Nephron (organoid): ENCODE measurements at regions not wholly inside any gene's neighbourhood (a gene's known extent, or its start where the extent isn't known, plus 50 kb on each side); places are given as distances from the start of the nearest gene placed in this dataset.
A peak's percentile ranks its signal among the peaks of the same experiment; 100 is the strongest.

ENCODE experiments used
- H3K27ac Mint-ChIP-seq, 3 experiments: 2 replicates each; pipeline ENCODE4 v1.8.0; 2020; ENCODE audit warnings: mixed read lengths in 3 of 3, mild to moderate bottlenecking in 2 of 3, moderate library complexity in 1 of 3
- H3K27me3 Mint-ChIP-seq: 2 replicates; pipeline ENCODE4 v1.8.0; 2021; ENCODE audit warnings: low read depth, mild to moderate bottlenecking, moderate library complexity, mixed read lengths
- H3K36me3 Mint-ChIP-seq: 2 replicates; pipeline ENCODE4 v1.8.0; 2020; ENCODE audit warnings: low read depth, mixed read lengths
- H3K4me1 Mint-ChIP-seq: 2 replicates; pipeline ENCODE4 v1.8.0; 2020; ENCODE audit warnings: mixed read lengths
- H3K4me3 Mint-ChIP-seq, 3 experiments: 2 replicates each; pipeline ENCODE4 v1.8.0; 2020; ENCODE audit warnings: mild to moderate bottlenecking in 3 of 3, mixed read lengths in 3 of 3, moderate library complexity in 2 of 3
- H3K9me3 Mint-ChIP-seq: 2 replicates; pipeline ENCODE4 v1.8.0; 2020; ENCODE audit warnings: mixed read lengths
- TF ChIP-seq, protein P1 (sequence below), 3 experiments: fragments of 200-600 bp; sonication (generic); IDR thresholded peaks; one replicate each; pipeline ENCODE4 v1.5.0; 2021; ENCODE audit warnings: antibody characterized with exemption in 3 of 3; ENCODE audit not compliant: unreplicated experiment in 3 of 3

GRCh38 chr6:104409913-104410312 is 449.8 kb downstream of the HACE1 start:
- Mint-ChIP-seq H3K4me3 (no peak overlapping the region), H3K4me1 (no peaks in the 10 kb centered on the region), H3K27ac (no peak overlapping the region), H3K27me3 (no peaks in the 10 kb centered on the region), H3K36me3 (no peaks in the 10 kb centered on the region), H3K9me3 (no peaks in the 10 kb centered on the region)
- TF ChIP-seq, protein P1, sequence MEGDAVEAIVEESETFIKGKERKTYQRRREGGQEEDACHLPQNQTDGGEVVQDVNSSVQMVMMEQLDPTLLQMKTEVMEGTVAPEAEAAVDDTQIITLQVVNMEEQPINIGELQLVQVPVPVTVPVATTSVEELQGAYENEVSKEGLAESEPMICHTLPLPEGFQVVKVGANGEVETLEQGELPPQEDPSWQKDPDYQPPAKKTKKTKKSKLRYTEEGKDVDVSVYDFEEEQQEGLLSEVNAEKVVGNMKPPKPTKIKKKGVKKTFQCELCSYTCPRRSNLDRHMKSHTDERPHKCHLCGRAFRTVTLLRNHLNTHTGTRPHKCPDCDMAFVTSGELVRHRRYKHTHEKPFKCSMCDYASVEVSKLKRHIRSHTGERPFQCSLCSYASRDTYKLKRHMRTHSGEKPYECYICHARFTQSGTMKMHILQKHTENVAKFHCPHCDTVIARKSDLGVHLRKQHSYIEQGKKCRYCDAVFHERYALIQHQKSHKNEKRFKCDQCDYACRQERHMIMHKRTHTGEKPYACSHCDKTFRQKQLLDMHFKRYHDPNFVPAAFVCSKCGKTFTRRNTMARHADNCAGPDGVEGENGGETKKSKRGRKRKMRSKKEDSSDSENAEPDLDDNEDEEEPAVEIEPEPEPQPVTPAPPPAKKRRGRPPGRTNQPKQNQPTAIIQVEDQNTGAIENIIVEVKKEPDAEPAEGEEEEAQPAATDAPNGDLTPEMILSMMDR (IDR thresholded peaks at IDR 0.05; ENCODE audit: unreplicated experiment in 3 of 3) = no peak

- TF ChIP-seq, protein P1 (IDR thresholded peaks at IDR 0.05; ENCODE audit: unreplicated experiment in 3 of 3) = no peak
- H3K4me3 Mint-ChIP-seq = no peak overlapping the region
Observed at GRCh38 chr6:104407957-104408356, 451.8 kb downstream of the HACE1 start.

DNA sequence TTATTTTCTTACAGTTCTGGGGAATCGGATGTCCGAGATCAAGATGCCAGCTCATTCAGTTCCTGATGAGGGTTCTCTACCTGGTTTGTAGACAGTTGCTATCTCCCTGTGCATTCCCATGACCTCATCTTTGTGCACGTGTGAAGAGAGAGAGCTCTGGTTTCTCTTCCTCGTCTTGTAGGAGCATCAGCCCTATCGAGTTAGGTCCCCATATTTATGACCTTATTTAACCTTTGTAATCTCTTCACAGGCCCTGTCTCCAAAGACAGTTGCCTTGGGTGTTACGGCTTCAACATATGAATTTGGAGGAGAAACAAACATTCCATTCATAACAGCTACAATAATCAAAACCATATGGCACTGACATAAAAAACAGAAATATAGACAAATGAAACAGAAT is 455.3 kb downstream of the HACE1 start:
- Mint-ChIP-seq H3K27ac (peak overlapping the region in 1 of 3 experiments; percentile 67), H3K4me1 (peaks cover 4% of the 10 kb centered on the region), H3K36me3 (no peaks in the 10 kb centered on the region), H3K27me3 (no peaks in the 10 kb centered on the region), H3K4me3 (no peak overlapping the region), H3K9me3 (no peaks in the 10 kb centered on the region)
- TF ChIP-seq, protein P1 (IDR thresholded peaks at IDR 0.05; ENCODE audit: unreplicated experiment in 3 of 3) = no peak

More at GRCh38 chr6:104407957-104408356, 451.8 kb downstream of the HACE1 start:
- Mint-ChIP-seq H3K4me1 (peaks cover 4% of the 10 kb centered on the region), H3K36me3 (no peaks in the 10 kb centered on the region), H3K9me3 (no peaks in the 10 kb centered on the region), H3K27me3 (no peaks in the 10 kb centered on the region), H3K27ac (no peak overlapping the region)

DNA sequence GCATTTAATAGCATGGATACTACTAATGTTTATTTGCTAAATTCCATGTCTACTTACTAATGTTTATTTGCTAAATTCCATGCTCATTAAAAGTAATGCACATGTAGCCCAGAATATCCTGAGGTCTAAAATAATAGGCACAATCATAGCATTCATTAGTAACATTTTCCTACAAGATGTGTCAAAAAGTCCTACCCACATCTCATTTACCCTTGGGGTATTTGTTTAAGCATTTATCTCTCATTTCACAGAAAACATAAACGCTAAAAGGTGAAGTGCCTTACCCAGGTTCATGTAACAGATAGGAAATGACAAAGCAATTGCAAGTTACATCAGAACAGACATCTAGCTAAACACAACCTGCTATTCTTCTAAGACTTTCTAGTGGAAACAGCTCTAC is 457.1 kb downstream of the HACE1 start:
- no peaks in the 10 kb centered on the region for H3K9me3 Mint-ChIP-seq

DNA sequence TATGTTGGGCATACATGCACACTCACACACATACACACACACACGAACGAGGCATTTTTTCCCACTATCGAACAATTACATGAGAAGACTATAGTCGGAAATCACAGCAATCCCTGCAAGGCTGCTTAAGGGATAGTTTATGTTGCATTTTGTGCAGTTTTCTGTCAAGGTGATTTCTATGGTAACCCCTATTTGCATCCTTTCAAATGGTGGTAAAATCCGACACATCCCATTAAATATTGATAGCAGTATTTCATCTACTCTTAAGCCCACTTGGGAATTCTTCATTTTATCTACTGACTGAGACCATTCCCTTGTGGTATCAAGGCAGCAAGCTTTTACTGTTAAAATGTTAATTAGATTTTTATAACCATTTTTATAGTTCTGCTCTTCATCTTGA is 457.8 kb downstream of the HACE1 start:
- Mint-ChIP-seq H3K36me3 (no peaks in the 10 kb centered on the region), H3K27me3 (no peaks in the 10 kb centered on the region), H3K9me3 (no peaks in the 10 kb centered on the region), H3K4me1 (peaks cover 4% of the 10 kb centered on the region), H3K4me3 (no peak overlapping the region), H3K27ac (no peak overlapping the region)
- TF ChIP-seq, protein P1 (IDR thresholded peaks at IDR 0.05; ENCODE audit: unreplicated experiment in 3 of 3) = no peak

More for the DNA sequence above, 457.1 kb downstream of the HACE1 start:
- no peaks in the 10 kb centered on the region for H3K27me3 Mint-ChIP-seq
- H3K4me3 Mint-ChIP-seq = no peak overlapping the region
- H3K27ac Mint-ChIP-seq = no peak overlapping the region
- TF ChIP-seq, protein P1 (IDR thresholded peaks at IDR 0.05; ENCODE audit: unreplicated experiment in 3 of 3) = no peak
- no peaks in the 10 kb centered on the region for H3K36me3 Mint-ChIP-seq
- H3K4me1 Mint-ChIP-seq = peaks cover 4% of the 10 kb centered on the region

DNA sequence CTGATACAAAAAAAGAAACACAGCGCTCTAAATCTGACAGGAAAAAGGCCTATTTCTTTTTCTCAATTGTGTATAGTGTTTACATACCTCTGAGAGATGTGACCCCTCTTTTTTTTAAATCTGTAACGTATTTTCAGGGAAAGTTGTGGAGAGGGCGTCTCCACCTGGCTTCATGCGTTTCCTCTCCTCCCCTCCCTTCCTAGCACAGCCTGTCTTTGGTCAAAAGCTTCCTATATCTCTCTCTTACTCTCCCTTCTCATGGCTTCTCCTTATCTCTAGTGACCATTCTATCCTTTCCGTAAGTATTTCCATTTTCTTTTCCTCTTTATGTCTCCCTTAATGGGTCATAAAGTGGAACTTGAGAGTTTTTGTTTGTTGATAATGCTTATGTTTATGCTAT is 458.9 kb downstream of the HACE1 start:
- H3K27me3 Mint-ChIP-seq = no peaks in the 10 kb centered on the region

More for the DNA sequence above, 458.9 kb downstream of the HACE1 start:
- Mint-ChIP-seq H3K4me3 (no peak overlapping the region), H3K27ac (no peak overlapping the region), H3K9me3 (no peaks in the 10 kb centered on the region), H3K36me3 (no peaks in the 10 kb centered on the region), H3K4me1 (peaks cover 4% of the 10 kb centered on the region)
- TF ChIP-seq, protein P1 (IDR thresholded peaks at IDR 0.05; ENCODE audit: unreplicated experiment in 3 of 3) = no peak
